ENCODE measurements at regions not wholly inside any gene's neighbourhood (a gene's known extent, or its start where the extent isn't known, plus 50 kb on each side); places are given as distances from the start of the nearest gene placed in this dataset.

DNA sequence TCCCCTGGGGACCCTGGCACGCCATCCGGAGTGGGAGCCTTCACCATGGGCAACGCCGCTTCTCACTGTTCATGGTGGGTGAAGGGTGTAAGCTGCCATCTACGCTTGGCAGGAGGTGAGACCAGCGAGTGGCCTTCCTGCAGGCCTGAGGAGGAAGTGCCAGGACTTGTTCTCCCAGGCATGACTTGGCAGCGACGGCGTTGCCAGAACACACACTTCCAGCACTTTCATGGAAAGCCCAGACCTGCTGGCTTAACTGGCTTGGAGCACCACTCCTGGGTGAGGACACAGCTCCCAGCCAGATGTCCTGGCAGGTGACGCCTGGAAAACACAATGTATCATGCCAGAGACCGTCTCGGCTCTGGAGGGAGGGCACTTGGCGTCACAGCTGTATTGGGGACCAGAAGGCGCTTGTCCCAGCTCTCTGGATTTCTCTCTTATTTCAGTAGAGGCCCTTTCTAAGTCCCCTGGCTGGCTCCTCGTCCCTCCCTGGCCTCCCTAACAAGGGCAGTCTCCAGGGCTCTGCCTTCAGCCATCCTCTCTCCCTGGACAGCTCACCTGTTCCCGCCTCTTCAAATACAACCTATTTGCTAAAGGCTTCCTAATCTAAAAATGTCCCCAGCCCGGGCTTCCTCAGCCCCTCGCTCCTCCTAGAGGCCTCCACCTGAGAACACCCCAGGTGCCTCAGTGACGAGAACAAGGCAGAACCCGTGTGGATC, 188.3 kb downstream of the OLFM1 start:
- TF ChIP-seq GATA2 (IDR thresholded peaks at IDR 0.05; ENCODE audit: low read depth, low read length): no peak
- no peak for TF ChIP-seq GATA3 (IDR thresholded peaks at IDR 0.05; ENCODE audit: low read depth, low read length)
